ENCODE measurements at regions not wholly inside any gene's neighbourhood (a gene's known extent, or its start where the extent isn't known, plus 50 kb on each side); places are given as distances from the start of the nearest gene placed in this dataset.

DNA sequence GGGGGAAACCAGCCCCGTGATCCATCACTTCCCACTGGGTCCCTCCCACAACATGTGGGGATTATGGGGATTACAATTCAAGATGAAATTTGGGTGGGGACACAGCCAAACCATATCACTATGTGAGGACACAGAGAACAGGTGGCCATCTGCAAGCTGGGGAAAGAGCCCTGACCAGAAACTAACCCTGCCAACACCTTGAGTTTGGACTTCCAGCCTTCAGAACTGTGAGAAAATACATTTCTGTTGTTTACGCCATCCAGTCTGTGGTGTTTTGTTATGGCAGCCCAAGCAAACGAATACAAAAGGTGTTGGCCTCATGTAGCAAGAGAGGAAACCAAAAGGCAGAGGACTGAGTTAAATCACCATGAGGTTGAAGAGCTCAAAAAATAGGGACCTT is 169.9 kb upstream of the TENM3 start:
- TF ChIP-seq, protein P1, sequence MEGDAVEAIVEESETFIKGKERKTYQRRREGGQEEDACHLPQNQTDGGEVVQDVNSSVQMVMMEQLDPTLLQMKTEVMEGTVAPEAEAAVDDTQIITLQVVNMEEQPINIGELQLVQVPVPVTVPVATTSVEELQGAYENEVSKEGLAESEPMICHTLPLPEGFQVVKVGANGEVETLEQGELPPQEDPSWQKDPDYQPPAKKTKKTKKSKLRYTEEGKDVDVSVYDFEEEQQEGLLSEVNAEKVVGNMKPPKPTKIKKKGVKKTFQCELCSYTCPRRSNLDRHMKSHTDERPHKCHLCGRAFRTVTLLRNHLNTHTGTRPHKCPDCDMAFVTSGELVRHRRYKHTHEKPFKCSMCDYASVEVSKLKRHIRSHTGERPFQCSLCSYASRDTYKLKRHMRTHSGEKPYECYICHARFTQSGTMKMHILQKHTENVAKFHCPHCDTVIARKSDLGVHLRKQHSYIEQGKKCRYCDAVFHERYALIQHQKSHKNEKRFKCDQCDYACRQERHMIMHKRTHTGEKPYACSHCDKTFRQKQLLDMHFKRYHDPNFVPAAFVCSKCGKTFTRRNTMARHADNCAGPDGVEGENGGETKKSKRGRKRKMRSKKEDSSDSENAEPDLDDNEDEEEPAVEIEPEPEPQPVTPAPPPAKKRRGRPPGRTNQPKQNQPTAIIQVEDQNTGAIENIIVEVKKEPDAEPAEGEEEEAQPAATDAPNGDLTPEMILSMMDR (IDR thresholded peaks at IDR 0.05 in 4 of 5, conservative IDR thresholded peaks at IDR 0.05 in 1 of 5) = no peak
- no peak for TF ChIP-seq POLR2A (IDR thresholded peaks at IDR 0.05)

Data from gastrocnemius medialis (tissue), 4 donors.